ENCODE measurements at regions not wholly inside any gene's neighbourhood (a gene's known extent, or its start where the extent isn't known, plus 50 kb on each side); places are given as distances from the start of the nearest gene placed in this dataset.
"Not testable (repeated sequence)": the region's sequence is repeated elsewhere in the genome, so short reads cannot be mapped to it uniquely, and the experiment has no call there.

- H3K9me3 ChIP-seq (ENCODE audit: control insufficient read depth, low read depth, low read length); H3K36me3 ChIP-seq (ENCODE audit: control insufficient read depth in 2 of 2, extremely low read depth in 1 of 2, insufficient read depth in 2 of 2, low read length in 2 of 2); H3K27me3 ChIP-seq (ENCODE audit: control insufficient read depth, extremely low read depth, insufficient read depth, low read length); H3K9ac ChIP-seq (ENCODE audit: control insufficient read depth, extremely low read depth, insufficient read depth, low read length); H2AFZ ChIP-seq (ENCODE audit: control insufficient read depth, low read length); H3K9me1 ChIP-seq (ENCODE audit: control insufficient read depth, extremely low read depth, insufficient read depth, low read length); H3K4me2 ChIP-seq (ENCODE audit: control insufficient read depth, extremely low read depth, insufficient read depth, low read depth, low read length); H3K27ac ChIP-seq (ENCODE audit: control insufficient read depth, insufficient read depth, low read length); H3K79me2 ChIP-seq (ENCODE audit: control insufficient read depth, insufficient read depth, low read length); H3K4me1 ChIP-seq (ENCODE audit: control insufficient read depth, extremely low read depth, insufficient read depth, low read length); dilution Hi-C loops (cut with MboI; ENCODE audit: extremely low pct_ligation_motif_present, low sequenced_read_pairs); DNase-seq (ENCODE audit: low read depth, low spot score); FAIRE-seq; H4K20me1 ChIP-seq (ENCODE audit: control insufficient read depth, extremely low read depth, insufficient read depth, low read length); H3K4me3 ChIP-seq (ENCODE audit: control insufficient read depth in 2 of 3, extremely low read depth in 1 of 3, insufficient read depth in 2 of 3, low read depth in 1 of 3, low read length in 3 of 3): not testable (repeated sequence)
These were observed 99.2 kb downstream of the ZNF100 start for GRCh38 chr19:21668072-21668773.

GRCh38 chr19:21655540-21656126 is 111.7 kb downstream of the ZNF100 start:
- no peaks in the 10 kb centered on the region for H3K4me1 ChIP-seq (ENCODE audit: control insufficient read depth, extremely low read depth, insufficient read depth, low read length)
- H3K36me3 ChIP-seq (ENCODE audit: control insufficient read depth in 2 of 2, extremely low read depth in 1 of 2, insufficient read depth in 2 of 2, low read length in 2 of 2) = no peaks in the 10 kb centered on the region
- H3K27ac ChIP-seq (ENCODE audit: control insufficient read depth, insufficient read depth, low read length) = no peak overlapping the region
- DNase-seq (ENCODE audit: low read depth, low spot score) = no peak
- no peaks in the 10 kb centered on the region for H3K79me2 ChIP-seq (ENCODE audit: control insufficient read depth, insufficient read depth, low read length)
- no peak for TF ChIP-seq CTCF (optimal IDR thresholded peaks at IDR 0.05 in 1 of 3, IDR thresholded peaks at IDR 0.05 in 1 of 3, conservative IDR thresholded peaks at IDR 0.05 in 1 of 3; ENCODE audit: extremely low read depth in 1 of 3, insufficient read depth in 2 of 3, low read length in 3 of 3)
- TF ChIP-seq EZH2 (IDR thresholded peaks at IDR 0.05; ENCODE audit: low read length) = no peak
- no peak overlapping the region for H3K9ac ChIP-seq (ENCODE audit: control insufficient read depth, extremely low read depth, insufficient read depth, low read length)
- no peak overlapping the region for H3K4me2 ChIP-seq (ENCODE audit: control insufficient read depth, extremely low read depth, insufficient read depth, low read depth, low read length)
- dilution Hi-C loops (cut with MboI; ENCODE audit: extremely low pct_ligation_motif_present, low sequenced_read_pairs) = no loop called here
- no peaks in the 10 kb centered on the region for H3K9me3 ChIP-seq (ENCODE audit: control insufficient read depth, low read depth, low read length)
- FAIRE-seq = no peak
- no peaks in the 10 kb centered on the region for H3K9me1 ChIP-seq (ENCODE audit: control insufficient read depth, extremely low read depth, insufficient read depth, low read length)
- no peaks in the 10 kb centered on the region for H3K27me3 ChIP-seq (ENCODE audit: control insufficient read depth, extremely low read depth, insufficient read depth, low read length)
- no peak overlapping the region for H2AFZ ChIP-seq (ENCODE audit: control insufficient read depth, low read length)
- H4K20me1 ChIP-seq (ENCODE audit: control insufficient read depth, extremely low read depth, insufficient read depth, low read length) = no peaks in the 10 kb centered on the region
- no peak overlapping the region for H3K4me3 ChIP-seq (ENCODE audit: control insufficient read depth in 2 of 3, extremely low read depth in 1 of 3, insufficient read depth in 2 of 3, low read depth in 1 of 3, low read length in 3 of 3)

- H3K9me3 ChIP-seq (ENCODE audit: control insufficient read depth, low read depth, low read length); H3K27me3 ChIP-seq (ENCODE audit: control insufficient read depth, extremely low read depth, insufficient read depth, low read length); H3K79me2 ChIP-seq (ENCODE audit: control insufficient read depth, insufficient read depth, low read length); H3K4me1 ChIP-seq (ENCODE audit: control insufficient read depth, extremely low read depth, insufficient read depth, low read length); H3K9ac ChIP-seq (ENCODE audit: control insufficient read depth, extremely low read depth, insufficient read depth, low read length); H4K20me1 ChIP-seq (ENCODE audit: control insufficient read depth, extremely low read depth, insufficient read depth, low read length); dilution Hi-C loops (cut with MboI; ENCODE audit: extremely low pct_ligation_motif_present, low sequenced_read_pairs); H3K27ac ChIP-seq (ENCODE audit: control insufficient read depth, insufficient read depth, low read length); H3K9me1 ChIP-seq (ENCODE audit: control insufficient read depth, extremely low read depth, insufficient read depth, low read length); DNase-seq (ENCODE audit: low read depth, low spot score); H2AFZ ChIP-seq (ENCODE audit: control insufficient read depth, low read length); H3K4me3 ChIP-seq (ENCODE audit: control insufficient read depth in 2 of 3, extremely low read depth in 1 of 3, insufficient read depth in 2 of 3, low read depth in 1 of 3, low read length in 3 of 3); FAIRE-seq; H3K4me2 ChIP-seq (ENCODE audit: control insufficient read depth, extremely low read depth, insufficient read depth, low read depth, low read length); H3K36me3 ChIP-seq (ENCODE audit: control insufficient read depth in 2 of 2, extremely low read depth in 1 of 2, insufficient read depth in 2 of 2, low read length in 2 of 2): not testable (repeated sequence)
These were observed 115.9 kb downstream of the ZNF100 start for GRCh38 chr19:21651478-21651877.

Data from keratinocyte (primary cell).